Endodermal cell (in vitro differentiated cells): ENCODE measurements at regions not wholly inside any gene's neighbourhood (a gene's known extent, or its start where the extent isn't known, plus 50 kb on each side); places are given as distances from the start of the nearest gene placed in this dataset.

Experiments used
- DNase-seq: peaks from one replicate; pipeline ENCODE4 v3.0.0-alpha.2; 2017
- H3K27ac ChIP-seq: 2 replicates; pipeline ENCODE4 v1.5.1; 2013; ENCODE audit warnings: mild to moderate bottlenecking, low read depth, low read length, moderate library complexity
- H3K27me3 ChIP-seq: 2 replicates; pipeline ENCODE4 v1.6.1; 2013; ENCODE audit warnings: mild to moderate bottlenecking, low read length, moderate library complexity; ENCODE audit not compliant: insufficient read depth, control insufficient read depth, poor library complexity, severe bottlenecking
- H3K36me3 ChIP-seq: 2 replicates; pipeline ENCODE4 v1.7.0; 2013; ENCODE audit warnings: mild to moderate bottlenecking, low read length, moderate library complexity; ENCODE audit not compliant: control insufficient read depth, insufficient read depth
- H3K4me1 ChIP-seq: one replicate; pipeline ENCODE4 v1.7.0; 2013; ENCODE audit warnings: low read length; ENCODE audit not compliant: control insufficient read depth, insufficient read depth
- H3K4me3 ChIP-seq: 2 replicates; pipeline ENCODE4 v1.5.1; 2013; ENCODE audit warnings: mild to moderate bottlenecking, low read length, moderate library complexity
- H3K9ac ChIP-seq: 2 replicates; pipeline ENCODE4 v1.6.1; 2013; ENCODE audit warnings: mild to moderate bottlenecking, low read length, moderate library complexity; ENCODE audit not compliant: poor library complexity, severe bottlenecking; ENCODE audit errors: extremely low read depth
- H3K9me3 ChIP-seq: 2 replicates; pipeline ENCODE4 v1.6.1; 2013; ENCODE audit warnings: mild to moderate bottlenecking, low read length, moderate library complexity; ENCODE audit not compliant: control insufficient read depth
- H3K27ac Mint-ChIP-seq: 2 replicates; pipeline ENCODE4 v1.8.0; 2020; ENCODE audit warnings: mixed read lengths
- H3K27me3 Mint-ChIP-seq: 2 replicates; pipeline ENCODE4 v1.8.0; 2021; ENCODE audit warnings: mild to moderate bottlenecking, mixed read lengths; ENCODE audit not compliant: insufficient read depth
- H3K36me3 Mint-ChIP-seq: 2 replicates; pipeline ENCODE4 v1.8.0; 2020; ENCODE audit warnings: low read depth, mixed read lengths
- H3K4me1 Mint-ChIP-seq: 2 replicates; pipeline ENCODE4 v1.8.0; 2020; ENCODE audit warnings: mixed read lengths
- H3K4me3 Mint-ChIP-seq: 2 replicates; pipeline ENCODE4 v1.8.0; 2020; ENCODE audit warnings: mild to moderate bottlenecking, moderate library complexity, mixed read lengths
- H3K9me3 Mint-ChIP-seq: 2 replicates; pipeline ENCODE4 v1.8.0; 2020; ENCODE audit warnings: mild to moderate bottlenecking, mixed read lengths
- WGBS, 2 experiments: methylation state at CpG; one replicate each; pipeline versions ENCODE4 v1.1.5 to v1.1.7; 2013; ENCODE audit warnings: missing lambda C conversion rate in 2 of 2, mixed read lengths in 1 of 2; ENCODE audit not compliant: insufficient coverage in 1 of 2, insufficient read length in 1 of 2; 5-methylcytosine and 5-hydroxymethylcytosine counted together
- TF ChIP-seq, protein P1 (sequence below): fragments of 200-600 bp; sonication (generic); conservative IDR thresholded peaks from 2 replicates; pipeline ENCODE4 v1.5.0; 2021; ENCODE audit warnings: antibody characterized with exemption, mild to moderate bottlenecking

DNA sequence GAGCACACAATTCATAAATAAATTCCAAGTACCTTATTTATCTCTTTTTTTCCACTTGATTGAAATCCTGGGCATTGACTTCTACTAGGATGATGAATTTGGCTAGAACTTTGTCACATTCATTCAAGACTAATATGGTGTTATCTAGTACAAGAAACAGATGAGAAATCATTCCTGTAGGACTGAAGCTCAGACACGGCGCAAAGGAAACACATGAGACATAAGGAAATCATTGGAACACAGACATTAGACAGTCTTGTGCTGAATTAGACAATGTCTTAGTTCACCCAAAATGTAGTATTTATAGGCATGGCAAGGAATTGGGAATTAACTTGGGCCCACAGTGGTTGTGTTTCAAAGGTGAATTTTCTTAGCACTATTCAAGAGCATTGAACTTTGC, 305.7 kb downstream of the SETD4 start:
- no peak overlapping the region for H3K4me3 Mint-ChIP-seq

DNA sequence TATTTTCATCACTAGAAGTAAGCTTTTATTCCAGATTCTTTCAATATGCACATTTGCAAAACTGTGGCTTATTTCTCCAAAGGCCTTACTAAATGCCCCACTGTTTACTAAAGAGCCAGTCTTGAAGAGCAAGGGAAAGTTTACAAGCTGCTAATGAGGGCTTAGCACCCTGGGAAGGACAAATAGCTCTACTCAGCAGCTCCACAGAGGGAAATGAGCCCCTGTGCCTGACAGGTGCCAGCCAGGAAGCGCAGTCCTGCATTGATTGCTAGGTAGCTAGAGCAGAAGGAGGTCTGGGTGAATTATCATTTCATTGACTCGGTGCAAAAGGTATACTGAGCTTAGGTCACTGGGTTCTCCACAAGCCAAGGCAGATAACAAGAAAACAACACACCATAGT, 307.0 kb downstream of the SETD4 start:
- H3K9me3 Mint-ChIP-seq = peaks cover 11% of the 10 kb centered on the region
- WGBS, 2 experiments = 36 to 60% methylated on average over 1 to 2 of the region's 2 CpGs
- peak; percentile 86 for DNase-seq
- Histone ChIP-seq H3K27ac (no peak overlapping the region), H3K4me3 (no peak overlapping the region), H3K36me3 (no peaks in the 10 kb centered on the region), H3K27me3 (peaks cover 96% of the 10 kb centered on the region), H3K4me1 (peaks cover 6% of the 10 kb centered on the region), H3K9me3 (peaks cover 10% of the 10 kb centered on the region), H3K9ac (no peak overlapping the region)
- peaks cover 18% of the 10 kb centered on the region for H3K4me1 Mint-ChIP-seq
- H3K4me3 Mint-ChIP-seq = no peak overlapping the region
- H3K27me3 Mint-ChIP-seq = peaks cover 96% of the 10 kb centered on the region
- TF ChIP-seq, protein P1, sequence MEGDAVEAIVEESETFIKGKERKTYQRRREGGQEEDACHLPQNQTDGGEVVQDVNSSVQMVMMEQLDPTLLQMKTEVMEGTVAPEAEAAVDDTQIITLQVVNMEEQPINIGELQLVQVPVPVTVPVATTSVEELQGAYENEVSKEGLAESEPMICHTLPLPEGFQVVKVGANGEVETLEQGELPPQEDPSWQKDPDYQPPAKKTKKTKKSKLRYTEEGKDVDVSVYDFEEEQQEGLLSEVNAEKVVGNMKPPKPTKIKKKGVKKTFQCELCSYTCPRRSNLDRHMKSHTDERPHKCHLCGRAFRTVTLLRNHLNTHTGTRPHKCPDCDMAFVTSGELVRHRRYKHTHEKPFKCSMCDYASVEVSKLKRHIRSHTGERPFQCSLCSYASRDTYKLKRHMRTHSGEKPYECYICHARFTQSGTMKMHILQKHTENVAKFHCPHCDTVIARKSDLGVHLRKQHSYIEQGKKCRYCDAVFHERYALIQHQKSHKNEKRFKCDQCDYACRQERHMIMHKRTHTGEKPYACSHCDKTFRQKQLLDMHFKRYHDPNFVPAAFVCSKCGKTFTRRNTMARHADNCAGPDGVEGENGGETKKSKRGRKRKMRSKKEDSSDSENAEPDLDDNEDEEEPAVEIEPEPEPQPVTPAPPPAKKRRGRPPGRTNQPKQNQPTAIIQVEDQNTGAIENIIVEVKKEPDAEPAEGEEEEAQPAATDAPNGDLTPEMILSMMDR = no peak
- H3K36me3 Mint-ChIP-seq = peaks cover 2% of the 10 kb centered on the region
- H3K27ac Mint-ChIP-seq = no peak overlapping the region

More for the DNA sequence above, 305.7 kb downstream of the SETD4 start:
- Histone ChIP-seq H3K27me3 (peaks cover 85% of the 10 kb centered on the region), H3K27ac (no peak overlapping the region), H3K36me3 (no peaks in the 10 kb centered on the region), H3K4me3 (no peak overlapping the region), H3K9me3 (peaks cover 10% of the 10 kb centered on the region), H3K9ac (no peak overlapping the region), H3K4me1 (peaks cover 6% of the 10 kb centered on the region)
- H3K36me3 Mint-ChIP-seq = peaks cover 2% of the 10 kb centered on the region
- peaks cover 15% of the 10 kb centered on the region for H3K9me3 Mint-ChIP-seq
- peaks cover 94% of the 10 kb centered on the region for H3K27me3 Mint-ChIP-seq
- DNase-seq = no peak
- no peak overlapping the region for H3K27ac Mint-ChIP-seq
- peaks cover 18% of the 10 kb centered on the region for H3K4me1 Mint-ChIP-seq
- WGBS, 2 experiments = 95 to 97% methylated on average over 2 of the region's 2 CpGs
- TF ChIP-seq, protein P1 = no peak

DNA sequence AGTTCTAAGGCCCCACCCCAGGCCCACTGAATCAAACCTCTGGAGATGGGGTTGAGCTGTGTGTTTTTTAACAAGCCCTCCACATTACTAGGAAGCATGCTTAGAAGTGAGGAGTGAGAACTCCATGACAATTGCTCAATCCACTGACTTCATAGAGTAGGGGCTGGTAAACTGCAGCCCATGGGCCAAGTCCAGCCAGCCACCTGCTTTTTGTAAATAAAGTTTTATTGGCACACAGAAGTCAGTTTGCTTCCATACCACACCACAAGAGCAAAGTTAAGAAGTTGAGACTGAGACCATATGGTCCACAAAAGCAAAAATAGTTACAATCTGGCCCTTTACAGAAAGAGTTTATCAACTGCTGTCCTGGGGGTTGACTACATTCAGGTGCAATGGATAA, 309.2 kb downstream of the SETD4 start:
- no peak overlapping the region for H3K27ac Mint-ChIP-seq
- H3K4me1 ChIP-seq = peaks cover 6% of the 10 kb centered on the region
- no peaks in the 10 kb centered on the region for H3K36me3 ChIP-seq
- TF ChIP-seq, protein P1 = no peak
- H3K27me3 Mint-ChIP-seq = peaks cover 97% of the 10 kb centered on the region
- no peak for DNase-seq
- peaks cover 96% of the 10 kb centered on the region for H3K27me3 ChIP-seq
- peaks cover 10% of the 10 kb centered on the region for H3K9me3 ChIP-seq
- no peak overlapping the region for H3K4me3 ChIP-seq
- peaks cover 2% of the 10 kb centered on the region for H3K36me3 Mint-ChIP-seq
- H3K4me3 Mint-ChIP-seq = no peak overlapping the region
- H3K4me1 Mint-ChIP-seq = peaks cover 18% of the 10 kb centered on the region
- peaks cover 11% of the 10 kb centered on the region for H3K9me3 Mint-ChIP-seq
- H3K27ac ChIP-seq = no peak overlapping the region
- H3K9ac ChIP-seq = no peak overlapping the region
